ENCODE measurements at regions not wholly inside any gene's neighbourhood (a gene's known extent, or its start where the extent isn't known, plus 50 kb on each side); places are given as distances from the start of the nearest gene placed in this dataset.
"Not testable (repeated sequence)": the region's sequence is repeated elsewhere in the genome, so short reads cannot be mapped to it uniquely, and the experiment has no call there.

DNA sequence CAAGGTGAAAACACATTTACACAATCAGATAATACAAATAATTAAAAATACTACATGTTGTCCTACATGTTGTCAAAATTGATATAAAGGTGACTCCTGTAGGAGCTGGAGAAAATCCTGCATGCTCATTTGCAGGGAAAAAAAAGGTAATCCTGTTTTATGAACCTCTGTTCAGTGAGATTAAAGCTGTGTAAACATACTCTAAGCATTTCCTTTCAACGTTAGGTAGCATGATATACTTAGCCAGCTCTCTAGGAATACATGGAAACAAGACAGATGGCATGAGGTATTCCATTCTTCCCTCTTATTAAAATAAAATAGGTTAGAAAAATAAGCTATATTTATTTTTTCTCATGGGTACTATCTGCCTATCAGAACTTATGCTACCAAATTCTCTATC lies 635.7 kb upstream of the FLRT2 start:
- DNase-seq, result no peak

GRCh38 chr14:84922370-84922769 lies 607.6 kb upstream of the FLRT2 start:
- DNase-seq, result no peak

- DNase-seq, result no peak
Measured at GRCh38 chr14:84926656-84927055, 603.3 kb upstream of the FLRT2 start.

DNA sequence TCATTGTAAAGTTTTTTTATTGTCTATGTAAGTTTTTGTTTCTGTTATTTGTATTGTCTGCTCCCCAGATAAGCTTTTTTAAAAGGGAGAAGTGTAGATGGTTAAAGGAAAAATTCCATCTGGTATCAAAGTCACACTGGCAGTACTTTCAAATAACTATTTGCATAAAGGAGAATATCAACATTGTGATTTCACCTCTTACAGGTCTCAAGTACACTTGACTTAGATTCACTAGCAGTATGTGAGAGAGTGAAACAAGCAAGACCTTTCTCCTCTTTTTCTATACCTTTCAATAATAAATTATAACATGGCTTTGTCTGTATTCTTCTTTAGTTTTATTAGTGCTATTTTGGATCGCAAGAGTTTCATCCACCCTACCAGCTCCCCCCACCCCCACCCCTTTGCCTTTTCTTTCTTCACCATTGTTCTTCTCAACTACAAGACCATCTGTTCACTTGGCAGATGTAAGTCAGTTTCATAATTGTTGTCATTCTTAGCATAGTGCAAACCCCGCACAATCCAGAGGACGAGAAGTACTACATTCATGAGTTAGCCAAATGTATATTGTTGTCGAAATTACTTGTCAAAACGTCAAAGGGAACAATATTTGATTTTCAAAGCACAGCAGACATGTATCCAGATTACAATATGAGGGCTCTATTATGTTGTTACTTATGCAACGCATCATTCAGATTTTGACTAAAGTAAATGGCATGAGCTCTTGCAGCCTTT lies 602.7 kb upstream of the FLRT2 start:
- peak; percentile 12 for DNase-seq

DNA sequence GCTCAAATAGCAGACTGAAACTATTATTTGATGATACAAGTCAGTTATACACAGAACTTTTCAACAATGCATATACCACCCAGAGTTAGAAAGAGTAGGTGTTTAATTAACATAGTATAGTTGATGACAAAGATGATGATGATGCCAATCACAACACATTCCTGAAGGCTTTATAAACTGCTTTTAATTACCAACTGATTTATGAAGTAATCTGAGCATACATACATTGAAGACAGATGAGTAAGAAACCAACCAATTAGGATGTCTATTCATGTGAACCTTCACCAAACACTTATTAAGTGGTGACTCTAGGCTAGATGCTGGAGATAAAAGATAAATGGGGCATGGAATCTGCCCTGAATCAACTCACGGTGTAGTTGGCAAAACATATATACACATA lies 600.9 kb upstream of the FLRT2 start:
- DNase-seq, result no peak

- DNase-seq, result no peak
Measured at GRCh38 chr14:84929834-84930233, 600.1 kb upstream of the FLRT2 start.

DNA sequence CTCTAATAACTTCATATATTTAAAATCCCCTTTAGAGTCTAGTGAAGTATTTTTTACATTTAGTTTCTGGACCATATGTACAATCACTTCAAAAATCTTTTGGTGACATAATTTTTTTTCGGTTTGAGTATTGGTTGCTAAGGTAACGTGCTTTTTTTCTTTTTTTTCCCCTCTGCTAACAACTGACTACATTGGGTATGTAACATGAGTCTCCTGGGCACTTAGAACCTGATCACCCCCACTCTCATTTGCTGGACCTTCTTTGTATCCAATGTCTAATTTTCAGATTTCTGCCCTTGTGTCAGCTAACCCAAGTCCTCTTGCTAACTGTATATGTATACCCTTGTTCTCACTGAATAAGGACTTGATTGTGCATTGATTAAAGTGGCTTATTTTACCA lies 592.9 kb upstream of the FLRT2 start:
- DNase-seq, result no peak

DNA sequence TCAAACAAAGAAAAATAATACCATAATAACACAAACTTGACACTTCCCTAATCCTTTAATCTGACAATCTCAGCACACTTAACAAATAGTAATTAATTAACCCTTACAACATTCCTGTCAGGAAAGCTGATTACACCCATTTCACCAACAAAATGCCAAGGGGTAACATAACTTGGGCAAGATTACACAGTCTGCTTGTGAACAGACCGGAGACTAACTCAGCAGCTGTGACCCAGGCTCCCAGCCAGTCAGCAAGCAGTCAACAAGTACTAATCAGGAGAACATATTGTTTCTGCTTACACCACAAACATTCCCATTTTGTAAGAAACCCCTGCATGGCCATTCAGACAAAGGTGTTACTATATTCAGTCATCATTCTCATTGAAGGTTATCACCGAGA lies 592.5 kb upstream of the FLRT2 start:
- no peak for DNase-seq

GRCh38 chr14:84944901-84945300 lies 585.0 kb upstream of the FLRT2 start:
- DNase-seq, result not testable (repeated sequence)

GRCh38 chr14:84959851-84960520 lies 570.0 kb upstream of the FLRT2 start:
- no peak for DNase-seq

DNA sequence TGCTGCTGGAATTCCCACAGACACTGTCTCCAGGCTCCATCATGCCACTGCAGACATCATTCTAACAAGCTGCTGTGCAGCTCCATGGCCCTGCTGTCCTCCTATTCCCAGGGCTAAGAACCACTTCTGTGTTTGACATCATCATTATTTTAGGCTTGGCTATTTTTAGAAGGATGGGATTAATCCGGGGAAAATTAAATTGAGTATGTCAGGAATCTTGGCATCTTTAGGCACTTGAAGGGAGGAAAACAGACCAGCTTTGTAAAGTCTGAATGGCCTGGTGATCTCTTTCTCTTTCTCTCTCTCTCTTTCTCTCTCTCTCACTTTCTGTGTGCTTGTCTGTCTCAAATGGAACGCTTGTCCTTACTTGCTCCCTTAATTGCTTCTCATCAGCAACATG lies 568.3 kb upstream of the FLRT2 start:
- DNase-seq, result no peak

DNA sequence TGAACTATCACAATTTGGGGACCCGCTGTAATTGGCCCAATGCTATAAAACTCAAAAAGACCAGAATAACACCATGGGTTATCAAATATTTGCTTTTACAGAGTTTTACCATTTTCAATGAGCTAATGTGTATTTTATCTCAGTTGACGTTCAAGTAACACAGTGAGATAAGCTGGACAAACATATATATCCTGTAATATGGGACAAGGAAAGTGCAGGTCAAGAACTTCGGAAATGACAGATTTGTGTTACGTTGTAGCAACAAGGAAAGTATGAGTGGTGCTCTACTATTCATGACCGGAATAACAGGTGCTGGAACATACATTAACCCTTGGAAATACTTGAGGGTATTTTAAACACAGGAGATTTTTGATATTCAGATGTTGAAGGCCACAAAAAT lies 566.4 kb upstream of the FLRT2 start:
- no peak for DNase-seq

DNA sequence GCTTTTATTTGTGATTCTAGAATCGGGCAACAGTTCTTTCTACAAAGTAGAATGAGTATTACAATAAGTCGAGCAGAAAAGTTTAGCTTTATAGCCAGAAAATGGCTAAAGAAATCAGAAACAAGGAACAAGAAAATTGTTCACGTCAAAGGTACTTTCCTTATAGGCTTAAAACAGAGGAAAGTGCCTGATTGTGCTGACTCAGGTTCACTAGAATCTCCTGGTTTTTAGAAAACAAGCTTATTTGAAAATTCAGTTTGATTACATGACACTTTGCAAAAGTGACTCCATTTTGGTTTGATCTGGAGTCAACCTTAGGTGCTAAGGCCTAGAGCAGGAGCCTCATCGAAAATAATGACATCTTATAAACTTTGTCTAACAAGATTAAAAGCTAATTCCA lies 564.7 kb upstream of the FLRT2 start:
- DNase-seq, result no peak

DNA sequence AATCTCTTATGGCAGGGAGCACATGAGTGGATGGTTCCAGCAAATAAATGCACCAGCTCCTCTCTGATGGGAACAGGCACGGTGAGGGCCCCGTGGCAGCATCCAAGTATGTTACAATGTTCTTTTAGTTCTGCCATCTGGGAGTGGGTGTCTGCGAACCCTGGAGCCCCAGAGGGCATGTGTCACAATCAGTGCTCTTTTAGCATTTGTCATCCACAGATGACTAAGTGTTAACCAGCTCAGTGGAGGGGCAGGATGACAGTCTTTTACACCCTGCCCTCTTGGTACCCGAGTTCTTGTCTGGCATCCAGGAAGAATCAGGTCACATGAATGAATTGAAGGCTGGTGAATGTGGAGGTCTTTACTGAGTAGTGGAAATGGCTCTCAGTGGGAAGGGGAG lies 560.4 kb upstream of the FLRT2 start:
- DNase-seq, result peak; percentile 52

DNA sequence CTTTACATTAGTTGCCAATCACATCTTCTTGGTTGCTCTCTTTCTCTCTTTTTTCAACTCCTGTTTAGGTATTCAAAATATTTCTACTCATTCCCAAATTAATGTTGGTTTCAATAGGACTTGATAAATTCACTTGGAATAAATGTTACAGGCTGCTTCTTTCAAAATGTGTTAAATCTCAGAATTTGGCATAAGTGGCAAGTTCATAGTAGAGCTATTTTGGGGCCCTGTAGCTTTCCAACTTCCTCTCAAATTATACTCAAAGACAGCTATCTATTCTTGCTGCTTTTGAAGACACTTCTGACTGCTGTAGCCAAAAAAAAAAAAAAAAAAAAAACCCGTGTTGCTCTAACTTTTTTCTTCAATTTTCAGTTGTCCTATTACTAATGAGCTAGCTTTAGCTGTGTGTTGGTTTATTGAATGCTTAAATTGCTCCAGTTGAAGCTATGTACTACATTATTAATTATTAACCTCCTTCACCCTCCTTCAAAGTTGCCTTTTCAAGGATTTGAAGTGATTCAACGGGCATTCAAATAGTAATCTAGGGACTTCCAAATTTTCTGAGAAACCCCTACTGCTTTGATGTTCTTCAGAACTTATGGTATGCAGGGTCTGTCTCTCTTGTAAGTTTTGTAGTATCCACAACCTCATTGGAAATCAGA lies 554.6 kb upstream of the FLRT2 start:
- DNase-seq, result no peak

GRCh38 chr14:84976805-84977204 lies 553.1 kb upstream of the FLRT2 start:
- no peak for DNase-seq

GRCh38 chr14:84987042-84987441 lies 542.9 kb upstream of the FLRT2 start:
- DNase-seq, result no peak

DNA sequence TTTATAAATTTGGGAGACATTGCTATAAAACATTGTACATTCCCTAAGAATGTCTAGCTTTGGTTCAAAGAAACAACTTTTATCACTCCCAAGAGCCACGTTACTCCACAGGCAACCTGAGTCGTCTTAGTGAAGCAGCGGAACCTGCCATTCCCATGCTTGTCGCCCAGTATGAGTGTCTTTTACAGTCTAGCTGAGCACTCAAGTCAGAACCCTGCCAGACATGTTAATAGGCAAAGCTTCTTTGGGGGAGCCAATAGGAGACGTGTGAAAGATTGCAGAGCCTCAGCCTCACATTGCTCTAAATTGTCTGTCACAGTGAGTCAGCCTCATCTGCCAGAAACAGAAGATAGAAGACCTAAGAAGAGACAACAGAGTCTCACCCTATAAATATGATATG lies 541.6 kb upstream of the FLRT2 start:
- no peak for DNase-seq

- DNase-seq, result no peak
Measured at GRCh38 chr14:84991021-84991420, 538.9 kb upstream of the FLRT2 start.

GRCh38 chr14:84998216-84998615 lies 531.7 kb upstream of the FLRT2 start:
- DNase-seq, result no peak

GRCh38 chr14:85002846-85003245 lies 527.1 kb upstream of the FLRT2 start:
- no peak for DNase-seq

DNA sequence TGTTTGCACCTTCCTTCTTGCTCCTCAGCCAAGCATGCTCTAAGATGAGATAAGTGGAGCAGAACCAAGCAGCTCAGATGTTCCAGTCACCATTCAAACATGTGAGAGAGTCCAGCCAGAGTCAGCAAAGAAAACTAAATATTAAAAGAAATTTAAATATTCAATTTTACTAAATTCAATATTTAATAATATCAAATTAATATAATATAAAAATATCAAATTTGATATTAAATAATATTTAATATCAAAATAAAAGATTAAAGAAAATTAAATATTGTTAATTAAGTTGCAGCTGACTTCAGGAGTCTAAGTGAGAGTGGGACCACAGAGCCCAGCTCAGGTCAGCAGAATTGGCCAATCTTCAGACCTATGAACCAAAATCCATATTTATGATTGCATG lies 526.1 kb upstream of the FLRT2 start:
- no peak for DNase-seq

- no peak for DNase-seq
Measured at GRCh38 chr14:85009506-85009905, 520.4 kb upstream of the FLRT2 start.

- no peak for DNase-seq
Measured at GRCh38 chr14:85010186-85010585, 519.8 kb upstream of the FLRT2 start.

Measured in NCI-H2107 (cell line).